ENCODE measurements at regions not wholly inside any gene's neighbourhood (a gene's known extent, or its start where the extent isn't known, plus 50 kb on each side); places are given as distances from the start of the nearest gene placed in this dataset.

- TF ChIP-seq, protein P1, sequence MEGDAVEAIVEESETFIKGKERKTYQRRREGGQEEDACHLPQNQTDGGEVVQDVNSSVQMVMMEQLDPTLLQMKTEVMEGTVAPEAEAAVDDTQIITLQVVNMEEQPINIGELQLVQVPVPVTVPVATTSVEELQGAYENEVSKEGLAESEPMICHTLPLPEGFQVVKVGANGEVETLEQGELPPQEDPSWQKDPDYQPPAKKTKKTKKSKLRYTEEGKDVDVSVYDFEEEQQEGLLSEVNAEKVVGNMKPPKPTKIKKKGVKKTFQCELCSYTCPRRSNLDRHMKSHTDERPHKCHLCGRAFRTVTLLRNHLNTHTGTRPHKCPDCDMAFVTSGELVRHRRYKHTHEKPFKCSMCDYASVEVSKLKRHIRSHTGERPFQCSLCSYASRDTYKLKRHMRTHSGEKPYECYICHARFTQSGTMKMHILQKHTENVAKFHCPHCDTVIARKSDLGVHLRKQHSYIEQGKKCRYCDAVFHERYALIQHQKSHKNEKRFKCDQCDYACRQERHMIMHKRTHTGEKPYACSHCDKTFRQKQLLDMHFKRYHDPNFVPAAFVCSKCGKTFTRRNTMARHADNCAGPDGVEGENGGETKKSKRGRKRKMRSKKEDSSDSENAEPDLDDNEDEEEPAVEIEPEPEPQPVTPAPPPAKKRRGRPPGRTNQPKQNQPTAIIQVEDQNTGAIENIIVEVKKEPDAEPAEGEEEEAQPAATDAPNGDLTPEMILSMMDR (conservative IDR thresholded peaks at IDR 0.05; ENCODE audit: low read depth, low read length): no peak
- no peak for TF ChIP-seq EZH2 (IDR thresholded peaks at IDR 0.05; ENCODE audit: borderline replicate concordance, low read depth, low read length, poor library complexity, severe bottlenecking)
Measured at GRCh38 chr4:35521682-35522081, 722.6 kb downstream of the ARAP2 start.
